ENCODE measurements at regions not wholly inside any gene's neighbourhood (a gene's known extent, or its start where the extent isn't known, plus 50 kb on each side); places are given as distances from the start of the nearest gene placed in this dataset.

DNA sequence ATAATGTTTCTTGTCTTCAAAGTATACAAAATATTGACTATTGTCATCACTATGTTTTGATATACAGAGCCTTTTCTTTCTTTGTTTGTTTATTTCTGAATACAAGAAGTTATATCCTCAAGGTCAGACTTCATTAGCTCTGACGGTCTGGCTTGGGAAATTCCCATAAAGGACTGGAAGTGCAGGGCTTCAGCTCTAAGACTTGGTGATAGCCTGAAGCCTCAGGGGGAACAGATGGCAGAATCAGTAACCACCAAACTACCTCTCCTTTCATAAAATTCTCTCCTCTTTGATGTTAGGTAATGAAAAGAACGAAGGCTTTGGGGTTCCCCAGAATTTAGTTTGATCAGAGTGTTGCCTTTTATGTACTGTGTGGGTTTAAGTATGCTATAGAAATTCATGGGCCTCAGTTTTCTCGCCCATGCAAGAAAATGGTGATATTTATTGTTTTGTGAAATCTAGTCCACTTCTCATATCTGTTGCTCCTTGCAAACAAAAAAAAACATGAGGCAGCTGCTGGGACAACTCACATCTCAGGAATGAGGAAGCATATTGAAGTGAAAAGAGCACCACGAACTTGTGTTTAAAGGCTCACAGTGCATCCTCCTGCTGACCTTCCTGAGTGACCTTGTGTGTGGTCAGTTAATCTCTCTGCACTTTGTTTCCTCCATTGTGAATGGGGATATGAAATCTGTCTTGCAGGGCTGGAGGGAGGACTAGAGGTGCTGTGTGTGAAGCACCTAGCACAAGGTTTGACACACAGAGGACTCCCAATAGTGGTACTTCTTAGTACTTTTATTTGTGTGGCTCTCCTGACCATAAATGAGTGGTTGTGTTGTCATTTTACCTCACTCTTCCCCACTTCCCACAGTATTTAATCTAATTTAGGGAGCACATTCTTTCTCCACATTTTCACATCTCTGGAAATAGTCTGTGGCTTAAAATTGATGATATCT lies 569.8 kb upstream of the IL12A start:
- POLR2A ChIA-PET: no interaction called here
- CTCF ChIA-PET (ENCODE audit: unreplicated experiment): no interaction called here
- H2AFZ ChIP-seq (ENCODE audit: low read length): no peak overlapping the region
- intact Hi-C loops (cut with micrococcal nuclease; ENCODE audit: unreplicated experiment): no loop called here
- TF ChIP-seq EZH2phosphoT487 (IDR thresholded peaks at IDR 0.05; ENCODE audit: borderline replicate concordance, low read depth, low read length): no peak
- TF ChIP-seq, protein P1, sequence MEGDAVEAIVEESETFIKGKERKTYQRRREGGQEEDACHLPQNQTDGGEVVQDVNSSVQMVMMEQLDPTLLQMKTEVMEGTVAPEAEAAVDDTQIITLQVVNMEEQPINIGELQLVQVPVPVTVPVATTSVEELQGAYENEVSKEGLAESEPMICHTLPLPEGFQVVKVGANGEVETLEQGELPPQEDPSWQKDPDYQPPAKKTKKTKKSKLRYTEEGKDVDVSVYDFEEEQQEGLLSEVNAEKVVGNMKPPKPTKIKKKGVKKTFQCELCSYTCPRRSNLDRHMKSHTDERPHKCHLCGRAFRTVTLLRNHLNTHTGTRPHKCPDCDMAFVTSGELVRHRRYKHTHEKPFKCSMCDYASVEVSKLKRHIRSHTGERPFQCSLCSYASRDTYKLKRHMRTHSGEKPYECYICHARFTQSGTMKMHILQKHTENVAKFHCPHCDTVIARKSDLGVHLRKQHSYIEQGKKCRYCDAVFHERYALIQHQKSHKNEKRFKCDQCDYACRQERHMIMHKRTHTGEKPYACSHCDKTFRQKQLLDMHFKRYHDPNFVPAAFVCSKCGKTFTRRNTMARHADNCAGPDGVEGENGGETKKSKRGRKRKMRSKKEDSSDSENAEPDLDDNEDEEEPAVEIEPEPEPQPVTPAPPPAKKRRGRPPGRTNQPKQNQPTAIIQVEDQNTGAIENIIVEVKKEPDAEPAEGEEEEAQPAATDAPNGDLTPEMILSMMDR (conservative IDR thresholded peaks at IDR 0.05; ENCODE audit: low read length): no peak
- no peak overlapping the region for H3K4me3 ChIP-seq (ENCODE audit: low read depth, low read length, poor library complexity, severe bottlenecking)
- H3K9me2 ChIP-seq (ENCODE audit: insufficient read depth, low read length): no peaks in the 10 kb centered on the region
- no TSS peak for BruUV-seq (replicated peaks)
- H3K27ac ChIP-seq (ENCODE audit: low read depth, low read length, poor library complexity, severe bottlenecking): no peak overlapping the region
- H3K4me2 ChIP-seq (ENCODE audit: low read length): no peak overlapping the region
- no peaks in the 10 kb centered on the region for H3K79me2 ChIP-seq (ENCODE audit: insufficient read depth, low read depth, low read length)
- no peaks in the 10 kb centered on the region for H3K9me3 ChIP-seq (ENCODE audit: low read length)
- no peak for DNase-seq (ENCODE audit: low spot score)
- H4K20me1 ChIP-seq (ENCODE audit: insufficient read depth, low read length): no peaks in the 10 kb centered on the region
- no peaks in the 10 kb centered on the region for H3K36me3 ChIP-seq (ENCODE audit: insufficient read depth, low read length)
- no peaks in the 10 kb centered on the region for H3K4me1 ChIP-seq (ENCODE audit: insufficient read depth, low read length, poor library complexity, severe bottlenecking)

DNA sequence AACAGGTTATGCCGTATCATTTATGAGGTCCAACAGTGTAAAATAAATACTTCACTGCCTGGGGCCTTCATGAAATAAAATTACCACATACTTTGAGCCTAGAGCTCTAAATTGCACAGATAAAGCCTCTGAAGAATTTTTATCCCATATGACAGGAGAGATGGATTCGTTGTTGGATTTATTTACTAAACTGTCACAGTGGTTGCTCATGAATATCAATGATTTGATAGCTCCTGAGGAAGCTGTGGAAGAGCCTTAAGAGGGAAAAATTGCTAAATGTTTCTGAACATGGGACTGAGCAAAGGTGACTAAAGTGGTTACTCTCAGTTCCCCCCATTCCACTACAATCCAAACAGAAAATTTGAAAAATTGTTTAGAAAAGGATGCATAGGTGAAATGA lies 558.9 kb upstream of the IL12A start:
- Histone ChIP-seq H3K27ac (ENCODE audit: low read depth, low read length, poor library complexity, severe bottlenecking) (no peak overlapping the region), H4K20me1 (ENCODE audit: insufficient read depth, low read length) (no peaks in the 10 kb centered on the region), H3K4me1 (ENCODE audit: insufficient read depth, low read length, poor library complexity, severe bottlenecking) (no peaks in the 10 kb centered on the region), H3K36me3 (ENCODE audit: insufficient read depth, low read length) (no peaks in the 10 kb centered on the region), H3K4me3 (ENCODE audit: low read depth, low read length, poor library complexity, severe bottlenecking) (no peak overlapping the region), H3K9me2 (ENCODE audit: insufficient read depth, low read length) (no peaks in the 10 kb centered on the region), H3K79me2 (ENCODE audit: insufficient read depth, low read depth, low read length) (no peaks in the 10 kb centered on the region), H2AFZ (ENCODE audit: low read length) (no peak overlapping the region), H3K4me2 (ENCODE audit: low read length) (no peak overlapping the region), H3K9me3 (ENCODE audit: low read length) (no peaks in the 10 kb centered on the region)
- intact Hi-C loops (cut with micrococcal nuclease; ENCODE audit: unreplicated experiment): no loop called here
- BruUV-seq (replicated peaks): no TSS peak
- ChIA-PET CTCF (ENCODE audit: unreplicated experiment) (no interaction called here), POLR2A (no interaction called here)
- DNase-seq (ENCODE audit: low spot score): no peak
- TF ChIP-seq, protein P1 (conservative IDR thresholded peaks at IDR 0.05; ENCODE audit: low read length): no peak
- no peak for TF ChIP-seq EZH2phosphoT487 (IDR thresholded peaks at IDR 0.05; ENCODE audit: borderline replicate concordance, low read depth, low read length)

DNA sequence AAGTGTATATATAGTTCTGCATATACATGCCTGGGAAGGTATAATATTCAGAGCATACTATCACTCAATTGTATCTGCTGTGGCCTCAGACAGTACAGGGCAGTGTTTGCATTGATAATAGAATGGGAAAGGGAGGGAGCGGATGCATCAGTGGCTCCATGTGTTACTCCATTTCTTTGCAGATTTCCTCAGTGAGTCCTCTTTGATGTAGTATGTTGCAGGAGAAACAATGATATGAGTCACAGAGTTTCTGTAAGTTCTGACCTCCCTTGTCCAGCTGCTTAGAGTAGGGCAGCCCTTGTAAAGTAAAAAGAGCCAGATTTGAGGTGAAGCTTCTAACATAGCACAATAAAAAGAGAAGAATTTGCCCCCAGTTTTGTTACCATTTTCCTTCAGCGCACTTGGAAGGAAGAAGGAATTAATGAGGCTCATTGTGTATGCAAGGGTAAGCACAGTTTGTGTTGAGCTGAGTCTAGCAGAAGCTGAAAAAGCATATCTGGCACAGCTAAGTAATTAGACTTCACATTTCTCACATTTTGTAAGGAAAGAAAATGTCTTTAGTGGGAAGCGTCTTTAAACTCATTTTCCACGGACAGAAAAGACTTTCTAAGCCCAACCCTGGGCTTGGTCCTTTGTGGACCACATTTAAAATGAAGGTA lies 555.8 kb upstream of the IL12A start:
- no peak for DNase-seq (ENCODE audit: low spot score)
- H3K4me2 ChIP-seq (ENCODE audit: low read length): no peak overlapping the region
- no peaks in the 10 kb centered on the region for H3K36me3 ChIP-seq (ENCODE audit: insufficient read depth, low read length)
- H3K4me1 ChIP-seq (ENCODE audit: insufficient read depth, low read length, poor library complexity, severe bottlenecking): no peaks in the 10 kb centered on the region
- H2AFZ ChIP-seq (ENCODE audit: low read length): no peak overlapping the region
- no peak overlapping the region for H3K4me3 ChIP-seq (ENCODE audit: low read depth, low read length, poor library complexity, severe bottlenecking)
- intact Hi-C loops (cut with micrococcal nuclease; ENCODE audit: unreplicated experiment): no loop called here
- no peaks in the 10 kb centered on the region for H4K20me1 ChIP-seq (ENCODE audit: insufficient read depth, low read length)
- no peak overlapping the region for H3K27ac ChIP-seq (ENCODE audit: low read depth, low read length, poor library complexity, severe bottlenecking)
- no peaks in the 10 kb centered on the region for H3K9me3 ChIP-seq (ENCODE audit: low read length)
- H3K79me2 ChIP-seq (ENCODE audit: insufficient read depth, low read depth, low read length): no peaks in the 10 kb centered on the region
- no TSS peak for BruUV-seq (replicated peaks)
- no peaks in the 10 kb centered on the region for H3K9me2 ChIP-seq (ENCODE audit: insufficient read depth, low read length)
- no peak for TF ChIP-seq EZH2phosphoT487 (IDR thresholded peaks at IDR 0.05; ENCODE audit: borderline replicate concordance, low read depth, low read length)
- ChIA-PET POLR2A (interaction anchor here (0.6 kb wide), 1 partner anchor 87 kb away, joined by 4 read pairs; no protein-coding TSS in a partner anchor), CTCF (ENCODE audit: unreplicated experiment) (no interaction called here)

Measured in OCI-LY7 (cell line).